Memory B cell (primary cell): ENCODE measurements at regions not wholly inside any gene's neighbourhood (a gene's known extent, or its start where the extent isn't known, plus 50 kb on each side); places are given as distances from the start of the nearest gene placed in this dataset.

Experiments used
- ATAC-seq: fragments of 150-1000 bp; cut with Tn5 transposase; 2 replicates; pipeline ENCODE4 v1.10.0; 2021; ENCODE audit warnings: low read depth, mild to moderate bottlenecking, moderate library complexity
- DNase-seq, 2 donors: peaks; one replicate each; pipeline ENCODE4 v3.0.0; 2022; ENCODE audit warnings: low spot score in 2 of 2
- H3K27ac Mint-ChIP-seq: one replicate; pipeline ENCODE4 v1.8.0; 2022; ENCODE audit warnings: mild to moderate bottlenecking, moderate library complexity, mixed read lengths
- H3K27me3 Mint-ChIP-seq: one replicate; pipeline ENCODE4 v1.8.0; 2022; ENCODE audit warnings: mixed read lengths
- H3K36me3 Mint-ChIP-seq: one replicate; pipeline ENCODE4 v1.8.0; 2022; ENCODE audit warnings: mild to moderate bottlenecking, mixed read lengths
- H3K4me1 Mint-ChIP-seq: one replicate; pipeline ENCODE4 v1.8.0; 2022; ENCODE audit warnings: mixed read lengths
- H3K4me3 Mint-ChIP-seq: one replicate; pipeline ENCODE4 v1.8.0; 2022; ENCODE audit warnings: mild to moderate bottlenecking, moderate library complexity, mixed read lengths
- H3K9me3 Mint-ChIP-seq: one replicate; pipeline ENCODE4 v1.8.0; 2022; ENCODE audit warnings: mixed read lengths

DNA sequence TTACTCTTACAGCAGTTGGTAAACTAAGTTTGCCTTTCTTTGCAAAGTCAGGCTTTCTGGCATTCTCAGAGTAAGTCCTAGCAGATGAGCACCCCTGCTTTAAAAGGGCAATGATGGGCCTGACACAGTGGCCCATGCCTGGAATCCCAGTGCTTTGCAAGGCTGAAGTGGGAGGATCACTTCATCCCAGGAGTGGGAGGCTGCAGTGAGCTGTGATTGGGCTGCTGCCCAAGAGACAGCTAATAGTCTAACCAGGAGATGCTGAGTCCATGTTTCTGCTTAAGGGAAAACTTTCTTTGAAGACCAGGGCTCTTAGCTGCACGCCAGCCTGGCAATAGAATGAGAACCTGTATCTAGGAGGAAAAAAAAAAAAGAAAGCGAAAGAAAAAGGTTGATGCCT lies 100.2 kb upstream of the MPP7 start:
- Mint-ChIP-seq H3K36me3 (no peaks in the 10 kb centered on the region), H3K27ac (peak overlapping the region; percentile 72), H3K4me1 (peaks cover 15% of the 10 kb centered on the region), H3K9me3 (peaks cover 3% of the 10 kb centered on the region), H3K4me3 (no peak overlapping the region), H3K27me3 (no peaks in the 10 kb centered on the region)
- no peak for DNase-seq
- ATAC-seq: no peak

- Mint-ChIP-seq H3K4me3 (no peak overlapping the region), H3K36me3 (peaks cover 6% of the 10 kb centered on the region), H3K9me3 (peaks cover 6% of the 10 kb centered on the region), H3K4me1 (no peaks in the 10 kb centered on the region), H3K27ac (no peak overlapping the region), H3K27me3 (peaks cover 13% of the 10 kb centered on the region)
- DNase-seq: no peak
- no peak for ATAC-seq
These were observed 105.4 kb upstream of the MPP7 start for GRCh38 chr10:28408237-28408777.

DNA sequence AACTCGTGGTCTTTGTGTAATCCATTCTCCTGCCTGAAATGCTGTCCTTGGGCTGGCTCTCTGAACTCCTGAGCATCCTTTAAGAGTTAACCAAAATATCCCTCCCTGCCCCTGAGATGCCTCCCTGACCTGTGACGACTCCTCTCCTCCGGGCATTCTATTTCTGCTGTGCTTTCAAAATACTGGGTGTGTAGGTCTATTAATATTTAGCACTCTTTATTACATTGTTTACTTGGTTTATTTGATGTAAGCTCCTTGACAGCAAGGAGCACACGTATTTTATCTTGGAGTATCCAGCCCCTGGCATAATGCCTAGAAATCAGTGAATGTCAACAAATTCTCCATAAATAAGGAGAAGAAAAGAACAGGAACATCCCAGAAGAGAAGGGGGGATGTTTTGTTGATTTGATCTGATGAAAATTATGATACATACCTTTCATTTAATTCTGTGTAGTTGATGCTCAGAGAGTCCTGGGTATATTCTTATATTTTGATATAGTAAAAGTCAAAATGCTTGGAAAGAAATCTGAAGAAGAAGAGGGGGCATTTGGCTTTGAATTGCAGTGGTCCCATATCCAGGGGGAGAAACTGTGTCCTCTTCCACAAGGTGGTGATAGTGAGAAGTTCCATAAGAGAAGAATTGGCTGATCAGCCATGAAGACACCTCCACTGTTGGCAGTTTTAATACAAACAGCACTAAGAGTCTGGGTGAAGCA lies 107.7 kb upstream of the MPP7 start:
- Mint-ChIP-seq H3K4me1 (no peaks in the 10 kb centered on the region), H3K36me3 (peaks cover 8% of the 10 kb centered on the region), H3K4me3 (no peak overlapping the region), H3K9me3 (peaks cover 7% of the 10 kb centered on the region), H3K27me3 (peaks cover 18% of the 10 kb centered on the region), H3K27ac (no peak overlapping the region)
- no peak for ATAC-seq
- no peak for DNase-seq

DNA sequence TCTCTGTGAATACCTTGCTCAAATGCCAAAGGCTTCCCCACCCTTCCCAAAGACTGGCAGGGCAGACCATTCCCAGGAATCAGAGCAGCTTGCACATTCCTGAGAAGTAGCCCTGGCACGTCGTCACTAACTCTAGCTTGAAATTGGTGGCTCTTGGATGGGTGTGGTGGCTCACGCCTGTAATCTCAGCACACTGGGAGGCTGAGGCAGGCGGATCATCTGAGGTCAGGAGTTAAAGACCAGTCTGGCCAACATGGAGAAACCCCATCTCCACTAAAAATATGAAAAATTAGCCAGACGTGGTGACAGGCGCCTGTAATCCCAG lies 108.2 kb upstream of the MPP7 start:
- no peak for ATAC-seq
- Mint-ChIP-seq H3K27me3 (peaks cover 18% of the 10 kb centered on the region), H3K27ac (no peak overlapping the region), H3K9me3 (peaks cover 7% of the 10 kb centered on the region), H3K4me1 (no peaks in the 10 kb centered on the region), H3K36me3 (peaks cover 8% of the 10 kb centered on the region), H3K4me3 (no peak overlapping the region)
- no peak for DNase-seq

DNA sequence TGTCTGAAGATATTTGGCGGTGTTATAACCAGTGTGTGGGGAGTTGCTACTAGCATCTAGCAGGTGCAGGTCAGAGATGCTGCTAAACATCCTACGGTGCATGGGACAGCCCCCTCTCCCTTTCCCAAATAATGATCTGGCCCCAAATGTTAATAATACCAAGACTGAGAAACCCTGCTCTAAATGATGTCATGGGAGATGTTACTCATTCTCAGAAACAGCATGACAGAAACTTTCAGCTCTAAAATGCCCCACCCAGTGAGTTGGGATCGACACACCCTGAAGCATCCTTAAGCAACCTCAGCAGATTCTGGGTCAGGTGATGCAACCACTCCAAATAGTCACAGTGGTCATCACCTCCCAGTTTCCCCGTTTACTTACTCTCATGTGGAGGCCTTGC lies 108.8 kb upstream of the MPP7 start:
- peaks cover 7% of the 10 kb centered on the region for H3K9me3 Mint-ChIP-seq
- H3K27ac Mint-ChIP-seq: no peak overlapping the region
- no peak for ATAC-seq
- H3K36me3 Mint-ChIP-seq: peaks cover 8% of the 10 kb centered on the region
- DNase-seq: no peak
- H3K27me3 Mint-ChIP-seq: peaks cover 18% of the 10 kb centered on the region
- no peaks in the 10 kb centered on the region for H3K4me1 Mint-ChIP-seq
- H3K4me3 Mint-ChIP-seq: no peak overlapping the region

DNA sequence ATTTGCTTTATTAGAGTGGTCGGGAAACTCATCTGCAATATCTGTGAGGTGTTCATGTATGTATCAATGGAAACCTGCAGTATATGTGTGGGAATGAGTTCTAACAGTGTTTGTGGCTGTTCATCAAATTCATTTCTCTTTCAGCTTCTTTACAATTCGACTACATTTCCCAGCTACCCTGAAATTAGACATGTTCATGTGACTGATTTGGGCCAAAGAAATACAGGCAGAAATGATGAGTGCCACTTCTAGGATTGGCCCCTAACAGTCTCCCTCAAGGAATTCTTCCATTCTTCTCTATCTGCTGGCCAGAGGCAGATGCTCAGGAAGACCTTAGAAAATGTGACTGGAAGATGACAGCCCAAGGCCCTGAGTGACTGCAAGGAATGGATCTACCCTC lies 114.8 kb upstream of the WAC start:
- no peaks in the 10 kb centered on the region for H3K4me1 Mint-ChIP-seq
- H3K36me3 Mint-ChIP-seq: peaks cover 2% of the 10 kb centered on the region
- no peak overlapping the region for H3K4me3 Mint-ChIP-seq
- H3K9me3 Mint-ChIP-seq: peaks cover 2% of the 10 kb centered on the region
- H3K27ac Mint-ChIP-seq: no peak overlapping the region
- H3K27me3 Mint-ChIP-seq: peaks cover 11% of the 10 kb centered on the region
- DNase-seq: no peak
- no peak for ATAC-seq

GRCh38 chr10:28425422-28425821 lies 107.5 kb upstream of the WAC start:
- H3K36me3 Mint-ChIP-seq: peaks cover 2% of the 10 kb centered on the region
- H3K27me3 Mint-ChIP-seq: peaks cover 7% of the 10 kb centered on the region
- H3K27ac Mint-ChIP-seq: no peak overlapping the region
- no peaks in the 10 kb centered on the region for H3K4me1 Mint-ChIP-seq
- no peak for DNase-seq
- no peak overlapping the region for H3K4me3 Mint-ChIP-seq
- peaks cover 1% of the 10 kb centered on the region for H3K9me3 Mint-ChIP-seq
- no peak for ATAC-seq

- ATAC-seq: no peak
- Mint-ChIP-seq H3K36me3 (peaks cover 2% of the 10 kb centered on the region), H3K4me1 (no peaks in the 10 kb centered on the region), H3K27ac (no peak overlapping the region), H3K4me3 (no peak overlapping the region), H3K27me3 (peaks cover 7% of the 10 kb centered on the region), H3K9me3 (peaks cover 1% of the 10 kb centered on the region)
- no peak for DNase-seq
These were observed 106.3 kb upstream of the WAC start for GRCh38 chr10:28426392-28427159.

DNA sequence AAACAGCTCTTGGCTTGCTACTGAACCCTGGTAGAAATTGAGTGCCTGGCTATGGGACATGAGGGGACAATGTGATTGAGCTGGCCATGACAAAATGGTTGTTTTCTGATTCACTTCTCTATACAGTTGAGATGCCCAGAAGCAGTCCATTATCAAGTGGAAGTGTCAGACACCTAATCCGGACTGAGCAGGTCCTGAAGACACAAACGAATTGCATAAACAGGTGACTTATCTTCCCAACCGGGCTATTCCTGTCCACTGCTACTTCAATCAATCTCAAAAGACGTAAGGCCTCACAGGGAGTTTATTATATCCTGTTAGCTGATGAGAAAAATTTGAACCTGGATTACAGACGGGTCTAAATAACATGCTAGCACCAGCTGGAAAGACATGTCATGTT lies 105.5 kb upstream of the WAC start:
- peaks cover 2% of the 10 kb centered on the region for H3K36me3 Mint-ChIP-seq
- peaks cover 1% of the 10 kb centered on the region for H3K9me3 Mint-ChIP-seq
- no peak for DNase-seq
- peaks cover 4% of the 10 kb centered on the region for H3K4me1 Mint-ChIP-seq
- H3K4me3 Mint-ChIP-seq: no peak overlapping the region
- H3K27me3 Mint-ChIP-seq: peaks cover 7% of the 10 kb centered on the region
- no peak overlapping the region for H3K27ac Mint-ChIP-seq
- no peak for ATAC-seq

GRCh38 chr10:28429045-28429444 lies 103.9 kb upstream of the WAC start:
- peaks cover 2% of the 10 kb centered on the region for H3K36me3 Mint-ChIP-seq
- H3K27ac Mint-ChIP-seq: no peak overlapping the region
- H3K4me1 Mint-ChIP-seq: peaks cover 6% of the 10 kb centered on the region
- DNase-seq (no peak), ATAC-seq (no peak)
- peaks cover 1% of the 10 kb centered on the region for H3K9me3 Mint-ChIP-seq
- no peaks in the 10 kb centered on the region for H3K27me3 Mint-ChIP-seq
- no peak overlapping the region for H3K4me3 Mint-ChIP-seq

DNA sequence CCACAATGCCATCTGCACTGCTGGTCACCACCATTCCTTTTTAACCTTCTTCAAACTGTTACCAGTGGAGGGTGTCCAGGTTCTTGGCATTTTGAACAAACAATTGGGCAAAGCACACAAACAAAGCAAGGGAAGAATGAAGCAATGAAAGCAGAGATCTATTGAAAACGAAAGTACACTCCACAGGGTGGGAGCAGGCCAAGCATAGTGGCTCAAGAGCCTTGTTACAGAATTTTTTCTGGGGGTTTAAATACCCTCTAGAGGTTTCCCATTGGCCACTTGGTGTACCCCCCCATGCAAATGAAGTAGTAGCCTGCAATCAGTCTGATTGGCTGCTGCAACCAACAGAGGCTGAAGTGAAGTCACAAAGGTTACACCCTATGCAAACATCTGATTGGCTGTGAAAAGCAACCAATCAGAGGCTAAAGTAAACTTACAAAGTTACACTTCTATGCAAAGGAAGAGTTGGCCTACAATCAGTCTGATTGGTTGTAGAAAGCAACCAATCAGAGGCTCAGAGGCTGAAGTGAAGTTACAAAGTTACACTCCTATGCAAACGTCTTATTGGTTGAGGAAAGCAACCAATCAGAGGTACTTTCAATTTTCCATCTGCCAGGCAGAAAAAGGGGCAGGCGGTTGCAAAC lies 103.2 kb upstream of the WAC start:
- H3K36me3 Mint-ChIP-seq: peaks cover 2% of the 10 kb centered on the region
- H3K4me3 Mint-ChIP-seq: no peak overlapping the region
- no peak overlapping the region for H3K27ac Mint-ChIP-seq
- H3K9me3 Mint-ChIP-seq: peaks cover 1% of the 10 kb centered on the region
- no peaks in the 10 kb centered on the region for H3K27me3 Mint-ChIP-seq
- H3K4me1 Mint-ChIP-seq: peaks cover 6% of the 10 kb centered on the region
- ATAC-seq (no peak), DNase-seq (no peak)

DNA sequence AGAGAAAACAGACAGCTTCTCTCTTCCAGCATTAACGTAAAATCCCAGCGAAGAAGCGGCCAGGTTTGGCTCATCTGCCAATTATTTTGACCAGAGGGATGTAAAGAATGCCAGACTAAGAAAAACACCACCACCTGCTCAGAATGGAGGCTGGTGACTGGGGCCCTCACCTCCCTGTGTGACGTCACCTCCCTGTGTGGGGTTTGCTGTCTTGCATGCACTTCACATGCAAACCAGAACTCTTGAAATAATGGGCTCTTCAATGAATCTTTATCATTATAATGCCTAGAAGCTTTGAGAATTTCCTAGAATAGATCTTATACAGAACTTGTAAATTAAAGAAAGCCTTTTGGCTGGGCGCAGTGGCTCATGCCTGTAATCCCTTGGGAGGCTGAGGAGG lies 101.8 kb upstream of the WAC start:
- H3K27ac Mint-ChIP-seq: no peak overlapping the region
- no peak for DNase-seq
- H3K4me3 Mint-ChIP-seq: no peak overlapping the region
- H3K27me3 Mint-ChIP-seq: no peaks in the 10 kb centered on the region
- H3K36me3 Mint-ChIP-seq: peaks cover 2% of the 10 kb centered on the region
- ATAC-seq: no peak
- H3K4me1 Mint-ChIP-seq: peaks cover 6% of the 10 kb centered on the region
- peaks cover 1% of the 10 kb centered on the region for H3K9me3 Mint-ChIP-seq

GRCh38 chr10:28432210-28432676 lies 100.7 kb upstream of the WAC start:
- H3K9me3 Mint-ChIP-seq: peaks cover 1% of the 10 kb centered on the region
- H3K27ac Mint-ChIP-seq: no peak overlapping the region
- DNase-seq (peak; percentile 15 to 16), ATAC-seq (peak; percentile 67)
- H3K4me3 Mint-ChIP-seq: peak overlapping the region; percentile 41
- H3K4me1 Mint-ChIP-seq: peaks cover 6% of the 10 kb centered on the region
- H3K36me3 Mint-ChIP-seq: peaks cover 2% of the 10 kb centered on the region
- no peaks in the 10 kb centered on the region for H3K27me3 Mint-ChIP-seq

GRCh38 chr10:28434063-28434462 lies 98.9 kb upstream of the WAC start:
- ATAC-seq (no peak), DNase-seq (no peak)
- Mint-ChIP-seq H3K4me1 (peaks cover 6% of the 10 kb centered on the region), H3K27ac (no peak overlapping the region), H3K4me3 (no peak overlapping the region), H3K36me3 (peaks cover 2% of the 10 kb centered on the region), H3K27me3 (peaks cover 3% of the 10 kb centered on the region), H3K9me3 (peaks cover 1% of the 10 kb centered on the region)
